Kidney (tissue), 13 donors: ENCODE measurements at regions not wholly inside any gene's neighbourhood (a gene's known extent, or its start where the extent isn't known, plus 50 kb on each side); places are given as distances from the start of the nearest gene placed in this dataset.

Source experiments
- DNase-seq, 5 donors: peaks; one replicate each; pipeline ENCODE4 v3.0.0-alpha.2; 2013 to 2020
- FAIRE-seq: peaks from 2 replicates; lab custom pipeline; 2012; peaks lifted over from hg19 to GRCh38; lab: Jason Lieb, UNC
- H3K27ac ChIP-seq, 2 donors: one replicate each; pipeline ENCODE4 v1.7.0; 2013; ENCODE audit warnings: low read depth in 2 of 2, low read length in 2 of 2, inconsistent platforms in 1 of 2
- H3K27me3 ChIP-seq: one replicate; pipeline ENCODE4 v1.7.1; 2013; ENCODE audit warnings: low read length, inconsistent platforms; ENCODE audit not compliant: control insufficient read depth, insufficient read depth
- H3K36me3 ChIP-seq, 3 donors: one replicate each; pipeline versions ENCODE4 v1.7.0 to v1.7.1; 2013; ENCODE audit warnings: low read length in 3 of 3, control low read depth in 1 of 3, inconsistent platforms in 1 of 3; ENCODE audit not compliant: insufficient read depth in 3 of 3, control insufficient read depth in 2 of 3
- H3K4me1 ChIP-seq, 3 donors: one replicate each; pipeline versions ENCODE4 v1.7.0 to v1.7.1; 2013; ENCODE audit warnings: low read length in 3 of 3, inconsistent platforms in 1 of 3, low read depth in 1 of 3; ENCODE audit not compliant: control insufficient read depth in 2 of 3, insufficient read depth in 2 of 3
- H3K4me3 ChIP-seq, 3 donors: one replicate each; pipeline versions ENCODE4 v1.7.0 to v1.8.1; 2013; ENCODE audit warnings: low read length in 3 of 3, control low read depth in 1 of 3, inconsistent platforms in 1 of 3
- H3K9ac ChIP-seq, 3 donors: one replicate each; pipeline versions ENCODE4 v1.7.0 to v1.7.1; 2013; ENCODE audit warnings: low read length in 3 of 3, control low read depth in 1 of 3, inconsistent platforms in 1 of 3
- H3K9me3 ChIP-seq, 3 donors: one replicate each; pipeline versions ENCODE4 v1.7.0 to v1.7.1; 2013; ENCODE audit warnings: low read length in 3 of 3, control low read depth in 1 of 3, inconsistent platforms in 1 of 3; ENCODE audit not compliant: control insufficient read depth in 2 of 3, insufficient read depth in 1 of 3
- intact Hi-C: fragments of 100-400 bp; cut with DNase I; formaldehyde crosslinking; loops from one replicate; pipeline ENCODE4 v1.11.1; 2022
- TF ChIP-seq, protein P1 (sequence below): IDR thresholded peaks from 3 replicates; pipeline ENCODE4 v1.5.1; 2012; ENCODE audit warnings: mild to moderate bottlenecking, moderate library complexity, borderline replicate concordance; ENCODE audit not compliant: insufficient read depth; ENCODE audit errors: extremely low read depth
- donor health status: control.
- donor health status: control.
- donor health status: control.
- donor health status: control.
- donor health status: control.
- donor health status: DM: yes; HTN: yes; CAD: no.
- donor health status: Normal renal cell carcinoma (clear cell type).

DNA sequence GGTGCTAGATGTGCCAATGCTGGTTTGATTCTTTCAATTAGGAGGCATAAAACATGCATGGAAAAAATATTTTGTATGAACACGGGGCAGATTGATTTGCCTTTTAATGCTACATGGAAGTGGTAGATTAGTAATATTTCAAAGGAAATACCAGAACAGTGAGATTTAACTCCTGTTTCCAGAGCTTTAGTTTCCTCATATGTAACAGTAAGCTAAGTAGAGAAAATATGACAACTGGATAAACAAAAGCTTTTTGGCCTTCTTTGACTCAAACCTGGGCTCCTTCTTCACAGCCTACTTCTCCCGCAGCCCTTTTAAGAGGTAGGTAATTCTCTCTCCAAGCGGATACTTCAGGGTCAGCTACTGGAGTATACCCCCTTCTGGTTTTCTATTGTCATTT lies 254.2 kb upstream of the TRPC7 start:
- Histone ChIP-seq H3K27me3 (no peaks in the 10 kb centered on the region), H3K9ac (no peak overlapping the region), H3K27ac (no peak overlapping the region), H3K4me3 (no peak overlapping the region), H3K4me1 (no peaks in the 10 kb centered on the region), H3K9me3 (no peaks in the 10 kb centered on the region), H3K36me3 (no peaks in the 10 kb centered on the region)
- intact Hi-C loops = no loop called here
- TF ChIP-seq, protein P1, sequence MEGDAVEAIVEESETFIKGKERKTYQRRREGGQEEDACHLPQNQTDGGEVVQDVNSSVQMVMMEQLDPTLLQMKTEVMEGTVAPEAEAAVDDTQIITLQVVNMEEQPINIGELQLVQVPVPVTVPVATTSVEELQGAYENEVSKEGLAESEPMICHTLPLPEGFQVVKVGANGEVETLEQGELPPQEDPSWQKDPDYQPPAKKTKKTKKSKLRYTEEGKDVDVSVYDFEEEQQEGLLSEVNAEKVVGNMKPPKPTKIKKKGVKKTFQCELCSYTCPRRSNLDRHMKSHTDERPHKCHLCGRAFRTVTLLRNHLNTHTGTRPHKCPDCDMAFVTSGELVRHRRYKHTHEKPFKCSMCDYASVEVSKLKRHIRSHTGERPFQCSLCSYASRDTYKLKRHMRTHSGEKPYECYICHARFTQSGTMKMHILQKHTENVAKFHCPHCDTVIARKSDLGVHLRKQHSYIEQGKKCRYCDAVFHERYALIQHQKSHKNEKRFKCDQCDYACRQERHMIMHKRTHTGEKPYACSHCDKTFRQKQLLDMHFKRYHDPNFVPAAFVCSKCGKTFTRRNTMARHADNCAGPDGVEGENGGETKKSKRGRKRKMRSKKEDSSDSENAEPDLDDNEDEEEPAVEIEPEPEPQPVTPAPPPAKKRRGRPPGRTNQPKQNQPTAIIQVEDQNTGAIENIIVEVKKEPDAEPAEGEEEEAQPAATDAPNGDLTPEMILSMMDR = no peak
- DNase-seq (no peak), FAIRE-seq (no peak)

- no peaks in the 10 kb centered on the region for H3K27me3 ChIP-seq
- H3K4me3 ChIP-seq = no peak overlapping the region
- H3K27ac ChIP-seq = no peak overlapping the region
- H3K4me1 ChIP-seq = no peaks in the 10 kb centered on the region
- intact Hi-C loops = no loop called here
- H3K36me3 ChIP-seq = no peaks in the 10 kb centered on the region
- H3K9ac ChIP-seq = no peak overlapping the region
- FAIRE-seq = no peak
- TF ChIP-seq, protein P1 = no peak
- H3K9me3 ChIP-seq = no peaks in the 10 kb centered on the region
- no peak for DNase-seq
Observed at GRCh38 chr5:136615251-136616119, 250.1 kb upstream of the TRPC7 start.

- no peak for DNase-seq
- H3K27me3 ChIP-seq = no peaks in the 10 kb centered on the region
- no peaks in the 10 kb centered on the region for H3K4me1 ChIP-seq
- FAIRE-seq = no peak
- H3K27ac ChIP-seq = no peak overlapping the region
- intact Hi-C loops = no loop called here
- H3K9ac ChIP-seq = no peak overlapping the region
- H3K4me3 ChIP-seq = no peak overlapping the region
- TF ChIP-seq, protein P1 = no peak
- H3K36me3 ChIP-seq = no peaks in the 10 kb centered on the region
- H3K9me3 ChIP-seq = no peaks in the 10 kb centered on the region
Observed at GRCh38 chr5:136613230-136613629, 247.9 kb upstream of the TRPC7 start.

DNA sequence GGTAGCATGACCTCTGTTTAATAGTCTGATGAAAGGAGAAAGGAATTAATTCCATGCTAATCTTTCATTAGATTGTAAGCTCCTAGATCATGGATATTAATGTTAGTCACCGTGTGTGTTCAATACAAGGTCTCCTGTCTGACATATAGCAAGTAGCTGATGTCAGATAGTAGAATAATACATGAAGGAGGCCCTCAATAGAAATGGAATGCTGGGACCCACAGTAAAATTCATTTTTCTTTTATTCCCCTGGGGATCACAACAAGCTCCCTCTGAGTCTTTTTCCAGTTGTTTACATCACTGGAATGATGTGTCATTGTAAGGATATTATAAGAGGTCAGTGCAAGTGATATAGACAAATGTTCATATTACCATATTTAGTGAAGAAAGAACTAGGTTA lies 240.3 kb upstream of the TRPC7 start:
- Histone ChIP-seq H3K4me1 (no peaks in the 10 kb centered on the region), H3K36me3 (no peaks in the 10 kb centered on the region), H3K27ac (no peak overlapping the region), H3K27me3 (no peaks in the 10 kb centered on the region), H3K4me3 (no peak overlapping the region), H3K9ac (no peak overlapping the region), H3K9me3 (peaks cover 0 to 2% (median 0%) of the 10 kb centered on the region in 3 donors)
- TF ChIP-seq, protein P1 = no peak
- FAIRE-seq (no peak), DNase-seq (no peak)
- intact Hi-C loops = no loop called here
